ENCODE measurements at regions not wholly inside any gene's neighbourhood (a gene's known extent, or its start where the extent isn't known, plus 50 kb on each side); places are given as distances from the start of the nearest gene placed in this dataset.

GRCh38 chr4:17098996-17099395 is 200.6 kb upstream of the LDB2 start:
- TF ChIP-seq CTCF (IDR thresholded peaks at IDR 0.05) (no peak), POLR2A (IDR thresholded peaks at IDR 0.05) (no peak)
